DMS114 treated with DMSO at 0.1 percent for 48 hours (cell line): ENCODE measurements at regions not wholly inside any gene's neighbourhood (a gene's known extent, or its start where the extent isn't known, plus 50 kb on each side); places are given as distances from the start of the nearest gene placed in this dataset.

ENCODE experiments used
- DNase-seq: peaks from one replicate; lab custom pipeline; 2025; ENCODE audit not compliant: unreplicated experiment; lab: John Stamatoyannopoulos, UW

DNA sequence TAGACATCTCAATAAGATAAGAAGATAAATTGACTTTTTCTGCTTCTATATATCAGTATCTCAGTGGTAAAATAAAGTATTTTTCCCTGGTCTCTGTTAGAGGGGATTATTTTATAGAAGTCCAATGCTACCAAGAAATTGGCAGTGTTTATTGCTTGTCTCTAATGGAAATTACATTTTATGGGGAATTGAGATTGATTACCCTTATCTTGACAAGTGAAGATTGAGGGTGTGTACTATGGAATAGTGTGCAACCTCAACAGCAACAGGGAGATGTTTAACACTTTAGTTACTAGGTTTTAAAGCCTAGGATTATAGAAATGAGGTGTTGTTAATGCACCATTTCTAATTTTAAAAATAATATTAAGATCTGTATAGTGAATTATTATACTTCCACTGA, 154.8 kb upstream of the ROBO1 start:
- DNase-seq, result no peak

DNA sequence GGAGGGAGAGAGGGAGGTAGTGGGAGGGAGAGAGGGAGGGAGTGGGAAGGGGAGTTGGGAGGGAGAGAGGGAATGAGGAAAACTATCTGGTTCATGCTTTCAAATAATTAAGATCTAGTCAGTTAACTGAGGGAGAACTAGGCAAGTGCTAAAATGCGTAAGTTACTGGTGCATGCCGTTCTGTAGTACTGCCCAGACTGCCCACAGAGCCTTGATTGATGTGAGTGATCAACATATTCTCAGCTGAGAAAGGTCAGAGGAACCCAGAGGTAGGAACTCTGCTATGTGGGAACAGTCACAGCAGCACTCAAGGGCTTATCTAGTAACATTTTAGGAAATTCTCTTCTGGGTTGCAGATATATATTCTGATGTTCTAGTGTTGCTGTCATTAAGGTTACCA, 149.8 kb upstream of the ROBO1 start:
- DNase-seq, result no peak

DNA sequence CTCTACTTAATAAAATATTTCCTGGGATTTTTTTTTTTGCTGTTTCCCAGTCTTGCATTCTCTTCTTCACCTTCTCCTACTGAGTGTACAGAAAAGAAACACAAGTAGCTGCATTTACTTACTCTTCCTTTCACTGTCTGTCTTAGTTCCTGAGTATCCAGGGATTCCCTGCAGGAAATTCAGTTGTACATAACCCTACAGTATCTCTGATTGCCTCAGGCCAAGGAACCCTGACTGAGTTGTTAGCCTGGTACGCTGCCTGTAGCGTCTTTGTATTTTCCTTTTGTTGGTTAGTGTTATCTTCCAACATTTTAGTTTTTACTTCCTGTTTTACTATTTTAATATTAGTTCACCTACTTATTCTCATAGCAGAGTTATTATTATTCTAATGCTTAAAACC, 142.5 kb upstream of the ROBO1 start:
- no peak for DNase-seq

DNA sequence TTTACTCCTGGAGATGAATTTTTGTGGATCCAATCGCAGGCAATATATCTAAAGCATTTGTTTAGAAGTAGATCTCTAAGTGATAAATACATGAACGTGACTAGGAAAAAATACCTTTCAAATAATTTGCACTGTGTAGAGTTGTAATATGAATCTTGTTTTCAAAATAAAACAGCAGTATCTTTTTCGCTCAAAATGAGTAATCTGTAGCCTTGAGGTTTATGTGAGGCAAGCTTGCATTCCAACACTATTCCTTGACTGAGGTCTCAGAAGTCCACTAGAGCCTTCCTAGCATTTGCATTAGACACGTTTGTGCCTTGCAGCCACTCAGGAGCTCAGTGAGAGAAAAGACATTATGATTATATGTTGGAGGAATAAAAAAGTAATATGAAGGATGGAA, 138.3 kb upstream of the ROBO1 start:
- DNase-seq, result no peak

DNA sequence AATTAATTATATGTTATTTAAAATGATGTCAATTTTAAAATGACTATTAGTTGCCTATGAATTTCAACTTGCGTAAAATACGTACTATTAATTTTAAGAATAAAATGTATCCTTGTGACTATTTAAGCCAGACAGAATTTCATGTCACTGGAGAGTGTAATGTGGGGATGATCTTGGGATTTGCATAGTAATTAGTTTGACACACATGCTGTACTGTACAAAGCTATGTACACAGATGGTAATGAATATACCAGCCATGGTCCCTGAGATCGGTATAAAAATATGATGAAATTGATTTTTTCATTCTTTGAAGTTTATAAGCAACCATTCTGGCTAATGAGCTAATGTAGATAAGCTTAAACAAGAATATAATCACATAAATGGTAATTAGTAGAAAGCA, 134.4 kb upstream of the ROBO1 start:
- no peak for DNase-seq

DNA sequence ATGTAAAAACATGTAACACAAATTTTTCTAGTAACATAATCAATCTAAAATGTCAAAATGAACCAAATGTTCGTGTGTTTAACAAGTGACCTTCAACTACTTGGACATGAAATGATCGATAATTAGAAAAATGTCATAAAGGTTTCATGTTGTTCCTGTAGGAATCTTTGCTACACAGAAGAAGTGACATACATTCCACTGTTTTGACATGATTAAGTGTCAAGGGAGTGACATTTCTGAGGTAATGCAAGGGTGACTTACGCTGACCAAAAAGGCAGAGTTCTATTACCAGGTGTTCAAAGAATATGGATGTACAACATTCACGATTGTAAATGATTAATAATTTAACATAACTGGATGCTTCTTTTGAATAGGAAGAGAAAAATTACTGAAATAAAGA, 131.1 kb upstream of the ROBO1 start:
- DNase-seq, result no peak

DNA sequence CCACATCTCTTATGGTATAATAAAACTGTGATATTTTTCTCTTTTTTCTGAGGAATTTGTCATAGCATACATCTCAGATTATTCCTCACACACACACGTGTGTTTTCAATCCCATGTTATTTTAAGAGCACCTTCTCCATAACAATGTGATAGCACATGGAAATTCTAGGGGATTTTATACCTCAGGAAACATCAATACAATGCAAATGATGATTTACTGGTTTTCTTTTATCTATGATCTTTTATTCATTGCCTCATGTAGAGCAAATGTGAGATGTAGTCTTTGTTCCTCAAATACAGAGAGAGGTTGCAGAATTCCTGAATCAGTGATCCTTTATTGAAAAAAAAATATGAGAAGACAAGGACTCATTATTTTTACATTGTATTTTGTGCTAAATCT, 128.3 kb upstream of the ROBO1 start:
- DNase-seq, result no peak

DNA sequence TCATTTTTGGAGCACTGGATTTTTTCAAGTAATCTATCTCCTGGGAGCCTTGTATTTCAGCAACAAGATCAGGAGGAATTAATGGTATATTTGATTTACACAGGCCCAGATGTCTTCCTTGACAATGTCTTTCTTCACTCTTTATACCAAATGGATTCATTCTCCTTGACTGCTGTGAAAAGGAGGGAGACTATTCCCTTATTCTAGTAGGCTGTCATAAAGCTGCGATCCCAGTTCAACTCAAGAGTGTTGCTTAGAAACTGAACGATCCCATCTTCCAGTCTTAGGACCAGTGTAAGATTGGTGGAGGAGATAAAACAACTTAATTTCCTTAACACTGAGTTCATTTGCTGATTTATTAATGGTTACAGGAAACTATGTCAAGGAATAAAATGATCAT, 119.4 kb upstream of the ROBO1 start:
- DNase-seq, result no peak

DNA sequence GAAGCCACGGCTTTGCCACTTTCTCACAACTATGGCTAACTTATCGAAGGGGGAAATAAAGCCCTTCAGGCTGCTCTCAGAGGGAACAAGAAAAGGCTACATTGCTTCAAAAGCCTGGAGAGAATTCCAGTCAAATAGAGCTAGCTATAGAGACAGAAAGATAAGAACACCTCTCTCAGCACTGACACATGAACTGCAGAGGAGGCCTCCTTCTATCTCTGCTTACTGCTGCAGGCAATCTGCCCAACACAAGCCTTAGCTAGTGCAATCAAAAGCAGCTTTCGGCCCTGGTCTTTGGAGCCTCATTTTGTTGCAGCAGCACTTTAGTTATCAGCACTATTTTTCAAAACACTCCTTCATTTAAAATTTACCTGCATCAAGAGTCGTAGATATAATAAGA, 118.4 kb upstream of the ROBO1 start:
- no peak for DNase-seq

DNA sequence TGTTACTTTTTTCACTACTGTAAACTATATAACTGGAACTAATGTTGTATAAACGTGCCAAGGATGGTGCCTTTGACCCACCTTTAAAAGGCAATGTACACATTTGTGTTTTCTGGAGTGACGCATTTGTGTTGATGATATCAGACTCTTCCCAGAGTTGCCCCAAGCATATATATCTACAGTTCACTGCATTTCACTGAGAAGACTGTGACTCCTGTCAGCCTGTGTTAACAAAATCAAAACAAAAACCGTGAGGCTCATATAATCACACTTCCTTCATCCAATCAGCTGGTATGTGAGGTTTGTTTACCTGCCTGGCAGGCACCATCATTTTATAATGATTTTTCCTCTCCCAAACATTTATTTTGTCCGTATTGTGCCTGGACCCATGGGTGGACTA, 117.6 kb upstream of the ROBO1 start:
- DNase-seq, result no peak

DNA sequence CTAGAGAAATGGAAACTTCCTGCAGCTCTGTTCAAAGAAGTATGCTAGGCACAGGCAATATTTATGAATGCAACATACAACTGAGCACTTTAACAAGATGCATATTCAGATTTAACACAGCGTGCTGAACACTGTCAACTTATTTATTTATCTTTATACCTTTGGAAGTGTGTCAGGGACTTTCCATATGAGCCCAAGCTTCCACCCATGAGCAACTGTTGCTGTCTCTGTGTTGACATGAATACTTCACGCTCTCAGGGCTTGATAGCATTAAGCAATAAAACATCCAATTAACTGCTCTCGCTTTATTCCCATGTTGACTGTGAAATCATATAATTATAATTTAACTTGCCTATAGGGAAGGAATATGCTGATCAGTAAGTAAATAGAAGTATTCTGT, 116.6 kb upstream of the ROBO1 start:
- DNase-seq, result no peak

DNA sequence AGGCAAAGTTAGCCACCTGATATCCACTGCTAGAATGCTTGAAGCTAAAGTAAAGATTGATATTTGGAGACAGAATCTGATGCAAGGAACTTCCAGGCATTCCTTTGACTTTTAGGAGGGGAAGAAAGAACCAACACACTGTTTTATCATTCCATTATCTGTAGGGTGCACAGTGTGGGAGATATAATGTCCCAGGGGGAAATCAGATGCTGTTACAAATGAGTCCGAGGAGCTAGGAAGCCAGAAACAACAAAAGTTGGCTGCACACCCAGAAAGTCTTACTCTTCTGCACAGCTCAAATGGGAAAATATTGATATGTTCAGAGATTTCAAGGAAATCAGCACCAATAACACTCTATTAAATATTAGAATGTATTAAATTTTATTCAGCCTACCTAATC, 113.6 kb upstream of the ROBO1 start:
- no peak for DNase-seq

DNA sequence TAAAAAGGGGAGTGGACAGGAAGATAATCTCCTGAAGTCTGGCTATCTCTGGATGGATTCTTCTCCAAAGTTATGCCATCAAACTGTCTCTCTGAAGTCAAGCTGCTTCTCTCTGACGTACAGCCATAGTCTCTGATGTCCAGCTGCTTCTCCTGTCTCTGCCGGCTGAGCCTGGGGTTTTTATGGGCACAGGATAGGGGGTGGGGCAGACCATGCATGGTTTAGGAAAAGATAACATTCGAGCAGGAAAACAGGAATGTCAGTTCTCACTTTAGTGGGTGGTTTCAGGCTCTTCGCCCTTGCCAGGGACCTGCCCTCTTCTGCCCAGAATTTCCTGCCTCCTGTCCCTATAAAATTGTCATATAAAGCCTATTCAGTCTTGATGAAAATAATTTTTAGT, 110.9 kb upstream of the ROBO1 start:
- no peak for DNase-seq

DNA sequence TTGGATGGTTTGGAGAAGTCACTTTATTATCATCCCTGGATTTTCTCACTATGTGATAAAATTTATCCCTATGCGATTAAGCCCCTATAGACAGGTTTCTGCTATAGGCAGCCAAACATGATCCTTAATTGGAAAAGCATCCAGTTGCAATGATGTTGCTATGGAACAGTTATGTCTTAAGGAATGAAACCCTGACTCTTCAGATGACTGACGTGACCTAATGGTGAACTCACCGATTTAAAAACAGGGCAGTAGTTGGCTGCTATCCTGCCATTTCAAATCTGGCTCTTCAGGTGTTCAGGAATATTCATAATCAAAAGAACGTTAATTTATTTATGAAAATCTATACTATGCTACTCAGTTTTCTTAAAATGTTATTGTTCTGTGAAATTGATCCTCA, 106.8 kb upstream of the ROBO1 start:
- no peak for DNase-seq

DNA sequence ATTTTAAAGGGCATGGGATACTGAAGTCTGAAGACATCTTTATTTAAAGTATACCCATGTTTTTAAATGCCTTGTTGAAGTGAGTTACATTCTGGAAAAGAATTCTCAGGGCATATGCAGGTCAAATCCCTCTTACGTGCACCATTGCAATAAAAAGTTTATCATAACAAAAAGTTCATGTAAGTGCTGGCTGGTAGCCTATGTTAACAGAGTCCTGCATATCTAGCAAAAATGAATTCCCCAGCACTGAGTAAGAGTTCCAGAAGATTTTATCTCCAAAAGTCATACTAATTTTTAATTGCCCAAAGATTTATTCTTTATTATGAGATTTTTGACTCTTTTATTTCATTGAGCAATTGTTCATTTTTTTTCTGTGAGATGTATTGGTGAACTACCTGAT, 104.7 kb upstream of the ROBO1 start:
- no peak for DNase-seq

DNA sequence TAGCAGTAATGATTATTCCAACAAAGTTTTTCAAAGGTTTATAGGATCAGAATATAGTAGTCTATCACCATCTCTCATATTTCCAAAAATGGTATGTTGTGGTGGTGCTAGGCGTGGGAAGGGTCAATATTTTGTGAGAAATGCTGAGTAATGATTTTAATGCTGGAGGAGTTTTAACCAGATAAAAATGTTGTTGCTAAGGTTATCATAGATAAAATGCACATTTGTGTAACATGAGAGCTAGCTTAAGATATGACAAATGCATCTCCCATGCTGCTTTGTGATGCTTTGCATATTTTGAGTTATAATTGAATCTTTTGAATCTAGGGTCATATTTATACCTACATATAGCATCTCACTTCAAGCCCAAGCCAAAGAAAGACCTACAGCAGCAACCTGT, 103.9 kb upstream of the ROBO1 start:
- no peak for DNase-seq

DNA sequence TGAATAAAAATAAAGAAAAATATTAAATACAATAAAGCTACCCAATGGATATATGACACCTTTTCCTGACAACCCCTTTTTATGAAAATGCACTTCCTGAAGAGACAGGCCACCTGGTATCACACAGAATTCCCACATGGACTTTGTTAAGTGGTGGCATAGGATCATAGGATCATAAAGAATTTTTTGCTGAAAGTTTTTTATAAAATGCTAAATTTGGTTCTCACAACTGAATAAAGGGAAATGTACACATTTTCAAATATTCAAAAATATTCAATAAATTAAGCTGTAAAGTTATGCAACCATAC, 102.5 kb upstream of the ROBO1 start:
- no peak for DNase-seq

DNA sequence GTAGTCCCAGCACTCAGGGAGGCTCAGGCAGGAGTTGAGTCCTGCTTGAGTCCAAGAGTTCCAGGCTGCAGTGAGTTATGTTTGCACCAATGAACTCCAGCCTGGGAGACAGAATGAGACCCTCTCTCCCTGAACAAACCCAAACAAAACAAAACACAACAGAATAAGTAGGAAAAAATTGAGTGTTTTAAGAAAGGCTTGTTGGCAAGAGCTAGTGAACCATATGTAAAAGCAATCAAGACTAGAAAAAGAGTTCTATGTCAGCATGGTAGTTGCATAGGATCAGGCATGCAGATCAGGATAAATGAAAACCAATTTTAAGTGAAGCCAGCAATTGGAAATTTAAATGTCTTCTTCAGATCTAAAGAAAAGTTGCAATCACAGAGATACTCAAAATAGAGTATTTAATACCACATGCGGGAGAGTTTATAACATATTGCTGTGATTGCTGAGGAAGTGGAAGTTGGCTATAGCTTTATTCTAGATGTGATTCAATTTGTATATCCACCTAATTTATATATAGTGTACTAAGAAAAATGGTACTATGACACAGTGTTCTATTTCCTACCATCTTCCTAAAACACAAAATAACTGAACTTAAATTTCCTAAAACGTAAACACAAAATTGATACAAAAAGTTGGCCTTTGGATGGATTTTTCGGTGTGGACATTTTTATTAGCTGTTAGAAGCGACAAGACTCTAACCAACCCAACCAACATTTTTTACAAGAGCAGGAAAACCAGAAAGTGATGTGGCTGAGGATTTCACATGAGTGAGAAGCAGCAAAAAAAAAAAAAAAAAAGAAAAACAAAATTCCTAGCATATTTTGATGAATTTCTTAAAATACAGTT, 101.9 kb upstream of the ROBO1 start:
- no peak for DNase-seq

DNA sequence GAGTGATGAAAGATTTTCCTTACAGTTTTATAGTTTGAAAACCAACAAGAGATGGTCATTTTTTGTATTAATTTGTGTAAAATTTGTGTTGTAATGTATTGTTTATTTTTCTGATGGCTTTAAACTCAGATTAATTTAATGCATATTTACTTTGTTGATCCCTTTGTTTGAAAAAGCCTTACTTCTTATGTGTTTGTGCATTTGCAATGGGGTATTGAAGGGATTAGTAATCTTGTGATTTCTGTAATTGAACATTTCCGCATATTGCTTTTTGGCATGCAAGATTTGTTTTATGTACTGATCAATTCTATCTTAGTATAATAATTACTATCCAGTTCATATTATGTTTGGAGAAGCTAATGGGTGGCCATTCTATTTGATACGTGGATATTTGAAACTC, 98.4 kb upstream of the ROBO1 start:
- DNase-seq, result no peak

DNA sequence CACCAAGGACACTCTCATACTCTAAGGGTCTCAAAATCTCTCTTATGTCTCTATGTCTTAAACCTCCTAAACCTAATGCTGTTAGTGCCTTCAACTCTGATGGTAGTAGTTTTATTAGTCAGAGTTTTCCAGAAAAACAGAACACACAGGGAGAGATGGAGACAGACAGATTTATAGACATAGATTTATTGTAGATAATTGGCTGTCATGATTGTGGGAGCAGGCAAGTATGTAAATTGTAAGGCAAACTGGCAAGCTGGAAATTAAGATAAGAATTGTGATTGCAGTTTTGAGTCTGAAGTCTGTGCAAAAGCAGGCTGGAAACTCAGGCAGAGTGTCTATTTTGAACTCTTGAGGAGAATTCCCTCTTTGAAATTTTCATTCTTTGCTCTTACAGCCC, 96.3 kb upstream of the ROBO1 start:
- no peak for DNase-seq

DNA sequence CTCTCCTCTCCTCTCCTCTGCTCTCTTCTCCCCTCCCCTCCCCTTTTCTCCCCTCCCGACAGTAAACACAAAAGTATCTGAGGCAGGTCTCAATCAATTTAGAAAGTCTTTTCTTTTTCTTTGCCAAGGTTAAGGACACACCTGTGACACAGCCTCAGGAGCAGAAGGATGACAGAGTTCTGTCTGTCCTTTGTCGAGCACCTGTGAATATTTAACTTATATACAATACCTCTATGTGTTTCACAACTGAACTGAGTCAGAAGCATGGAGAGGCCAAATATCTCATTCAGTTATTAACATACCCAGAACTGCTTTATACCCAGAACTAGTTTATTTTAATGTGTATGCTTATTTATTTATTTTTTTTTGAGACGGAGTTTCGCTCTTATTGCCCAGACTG, 81.1 kb upstream of the ROBO1 start:
- DNase-seq, result no peak

DNA sequence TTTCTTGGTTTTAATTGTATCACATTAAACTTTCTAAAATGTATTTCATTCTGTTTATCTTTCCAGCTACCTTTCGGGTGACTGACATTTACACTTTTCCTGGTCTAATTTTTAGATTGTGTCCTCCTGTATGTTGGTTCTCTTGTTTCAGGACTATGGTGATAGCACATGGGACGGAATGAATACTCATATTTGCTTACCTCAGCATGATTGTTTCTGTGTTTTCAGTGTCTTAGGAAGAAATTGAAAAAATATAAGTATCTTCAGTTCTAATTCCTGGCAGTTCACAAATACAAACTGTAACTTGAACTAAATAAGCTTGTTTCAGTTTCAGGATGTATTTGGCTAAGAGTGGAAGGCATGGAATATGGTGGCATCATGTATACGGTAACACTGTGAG, 80.1 kb upstream of the ROBO1 start:
- no peak for DNase-seq

DNA sequence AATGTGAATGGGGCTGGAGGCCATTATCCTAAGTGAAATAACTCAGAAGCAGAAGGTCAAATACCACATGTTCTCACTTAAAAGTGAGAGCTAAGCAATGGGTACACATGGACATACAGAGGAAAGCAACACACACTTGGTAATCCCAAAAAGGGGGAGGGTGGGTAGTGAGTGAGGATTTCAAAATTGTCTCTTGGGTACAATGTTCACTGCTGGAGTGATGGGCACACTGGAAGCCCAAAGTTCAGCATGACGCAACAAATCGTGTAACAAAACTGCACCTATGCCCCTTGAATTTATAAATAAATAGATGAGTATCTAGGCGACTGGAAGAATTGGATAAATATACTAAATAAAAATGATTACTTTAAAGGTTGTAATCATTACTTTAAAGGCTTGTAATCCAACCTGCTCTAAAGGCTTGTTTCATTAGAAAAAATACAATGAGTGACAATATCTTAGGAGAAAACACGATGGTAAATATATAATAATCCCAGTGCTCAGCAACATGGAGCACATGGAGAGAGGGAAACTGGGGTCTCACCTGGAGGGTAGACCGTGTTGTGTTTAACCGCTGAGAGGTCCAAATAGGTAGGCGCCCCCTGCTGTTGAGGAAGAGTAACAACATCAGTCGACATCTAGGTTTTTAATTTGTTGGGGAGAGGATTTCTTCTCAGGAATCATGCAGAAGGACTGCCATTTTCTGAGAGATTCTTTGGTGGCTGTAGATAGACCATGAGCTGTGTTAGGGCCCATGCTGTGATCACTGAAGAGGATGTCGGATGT, 78.5 kb upstream of the ROBO1 start:
- DNase-seq, result no peak
